GM19397 (cell line): ENCODE measurements at regions not wholly inside any gene's neighbourhood (a gene's known extent, or its start where the extent isn't known, plus 50 kb on each side); places are given as distances from the start of the nearest gene placed in this dataset.

Experiments
- ATAC-seq: cut with Tn5 transposase; IDR thresholded peaks from one replicate; pipeline ENCODE4 v1.9.1; 2021; ENCODE audit warnings: mild to moderate bottlenecking, moderate library complexity; ENCODE audit not compliant: unreplicated experiment

DNA sequence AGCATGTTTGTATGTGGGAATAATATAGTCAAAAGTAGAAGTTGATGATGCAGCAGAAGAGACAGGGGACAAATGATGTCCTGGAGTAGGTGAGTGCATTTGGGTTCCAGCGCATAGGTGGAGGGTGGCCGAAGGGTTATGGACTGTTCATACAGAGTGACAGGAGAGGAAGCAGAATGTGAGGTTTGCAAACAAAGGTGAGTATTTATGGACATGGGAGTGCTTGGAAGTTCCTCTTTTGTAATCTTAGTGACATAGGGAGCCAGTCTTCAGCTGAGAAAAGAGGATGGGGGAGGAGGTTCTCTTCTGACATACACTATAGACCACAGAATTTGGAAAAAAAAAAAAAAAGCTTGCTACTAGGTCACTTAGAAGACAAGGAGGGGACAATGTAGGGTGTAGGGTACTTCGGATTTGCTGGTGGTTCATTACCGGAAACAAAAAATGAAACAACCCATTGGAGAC lies 331.6 kb downstream of the DLEU7 start:
- peak; percentile 51 for ATAC-seq

DNA sequence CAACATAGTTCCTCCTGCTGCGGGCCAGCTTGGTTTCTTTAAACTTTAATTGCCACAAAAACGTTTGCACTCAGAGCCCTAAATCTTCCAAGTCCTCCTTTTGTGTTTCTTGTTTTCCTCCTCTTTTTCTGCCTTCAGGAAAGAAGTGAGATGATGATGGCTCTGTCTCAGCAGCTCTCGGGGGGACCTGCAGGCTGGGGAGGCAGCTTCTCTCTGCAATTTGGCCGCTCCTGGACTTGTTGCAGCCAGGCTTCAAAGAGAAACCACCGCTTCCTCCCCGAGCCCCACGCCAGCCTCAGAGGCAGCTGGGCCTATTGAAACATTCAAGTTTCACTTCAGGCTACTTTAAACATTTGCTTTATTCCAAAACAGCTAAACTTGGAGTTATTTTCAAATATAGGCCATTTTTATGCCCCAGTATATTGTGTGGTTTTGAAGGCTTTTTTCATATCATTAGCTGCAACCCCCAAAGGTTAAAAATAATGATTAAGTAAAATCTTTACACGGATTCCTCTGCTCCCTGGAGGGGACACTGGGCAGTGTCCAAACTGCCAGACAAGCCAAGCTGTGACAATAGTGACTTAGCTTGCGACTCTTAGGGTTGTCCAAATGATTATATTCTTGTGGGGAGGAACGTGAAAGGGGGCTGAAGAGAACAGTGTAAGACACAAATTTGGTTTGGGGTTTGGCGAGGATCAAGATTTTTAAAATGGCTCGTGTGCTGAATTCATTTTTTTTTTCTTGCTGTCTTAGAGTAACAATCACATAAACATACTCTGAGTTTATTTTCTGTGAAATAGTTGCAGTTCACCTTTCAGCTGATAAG lies 330.8 kb downstream of the DLEU7 start:
- peak; percentile 89 for ATAC-seq

DNA sequence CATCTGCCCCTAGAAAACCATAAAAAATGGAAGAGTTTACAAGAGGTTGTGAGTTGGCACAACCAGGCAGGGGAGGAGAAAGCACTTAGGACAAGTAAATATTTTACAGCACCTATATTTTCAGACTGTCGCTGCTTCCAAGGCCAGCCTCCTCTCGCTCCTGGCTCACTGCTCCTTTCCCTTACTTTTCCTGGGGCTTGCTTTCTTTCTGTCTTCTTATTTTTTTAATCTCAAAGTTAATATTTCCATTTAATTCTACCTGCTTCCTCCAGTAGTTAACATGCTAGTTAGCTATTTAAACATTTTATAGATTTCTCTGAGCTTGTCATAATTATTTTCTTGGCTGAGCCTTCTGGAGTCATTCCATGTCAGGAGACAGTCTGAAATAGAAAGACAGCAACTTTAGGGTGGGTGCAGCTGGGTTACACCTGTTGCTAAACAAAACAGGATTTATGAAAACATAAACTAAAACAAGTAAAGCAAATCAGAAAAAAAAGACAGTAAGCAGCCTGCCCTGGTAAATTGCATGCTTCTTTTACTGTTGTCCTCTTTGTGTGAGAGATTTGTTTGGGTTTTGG lies 330.1 kb downstream of the DLEU7 start:
- ATAC-seq, result no peak

- ATAC-seq, result no peak
Observed at GRCh38 chr13:50514249-50514648, 329.2 kb downstream of the DLEU7 start.

GRCh38 chr13:50518131-50518530 lies 325.4 kb downstream of the DLEU7 start:
- no peak for ATAC-seq

GRCh38 chr13:50518781-50519201 lies 324.7 kb downstream of the DLEU7 start:
- no peak for ATAC-seq

- no peak for ATAC-seq
Observed at GRCh38 chr13:50519866-50520265, 323.6 kb downstream of the DLEU7 start.

DNA sequence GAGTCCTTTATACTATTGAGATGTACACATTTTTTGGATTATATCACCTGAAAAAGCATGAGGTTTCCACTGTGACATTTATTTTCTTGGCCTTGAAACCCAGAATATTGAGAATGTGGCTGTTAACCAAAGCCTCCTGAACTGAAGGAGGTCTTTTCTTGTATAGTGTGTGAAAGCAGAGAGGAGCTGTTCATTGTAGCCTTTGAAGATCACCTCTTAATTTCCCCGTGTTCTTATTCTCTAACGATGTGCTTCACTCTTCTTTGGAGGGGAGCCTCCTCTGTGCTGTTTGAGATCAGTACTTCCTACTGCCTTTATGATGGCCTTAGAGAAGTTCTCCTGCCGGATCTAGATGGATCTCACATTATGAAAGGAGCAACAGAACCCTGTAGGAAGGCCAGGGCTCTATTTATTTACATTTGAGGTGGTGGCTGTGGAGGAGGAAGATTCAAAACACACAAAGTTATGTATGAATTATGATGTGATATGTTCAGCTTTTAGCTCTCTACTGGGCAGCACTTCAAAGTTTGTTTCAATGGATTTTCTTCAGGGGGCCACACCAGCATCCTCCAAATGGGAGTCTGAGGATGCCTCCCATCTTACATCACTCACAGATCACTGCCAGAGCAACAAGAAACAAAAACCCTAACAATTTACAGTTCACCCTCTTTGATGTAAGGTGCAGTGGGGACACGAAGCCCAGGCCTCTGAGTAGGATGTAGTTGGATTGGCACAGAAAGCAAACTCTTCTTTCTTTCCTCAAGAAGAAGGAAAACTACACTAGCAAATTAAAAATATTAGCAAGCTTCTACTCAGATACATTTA lies 322.3 kb downstream of the DLEU7 start:
- no peak for ATAC-seq

GRCh38 chr13:50521831-50522149 lies 321.7 kb downstream of the DLEU7 start:
- ATAC-seq, result no peak

DNA sequence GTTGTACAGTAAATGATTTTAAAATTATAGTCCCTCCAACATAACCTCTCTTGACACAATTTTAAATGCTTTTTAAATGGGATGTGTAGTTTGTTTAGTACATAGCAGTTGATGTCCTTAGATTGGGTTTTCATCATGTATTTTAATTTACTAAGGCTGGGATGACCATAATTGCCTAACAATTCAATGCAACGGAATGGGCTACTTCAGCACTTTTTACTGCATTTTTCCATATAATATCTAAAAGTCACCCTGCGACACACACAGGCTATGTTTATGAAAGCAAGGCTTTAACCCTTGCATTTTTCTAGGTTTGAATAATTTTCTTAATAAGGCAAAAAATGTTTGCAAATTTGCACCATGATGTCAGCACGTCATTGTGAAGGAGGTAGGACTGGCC lies 321.0 kb downstream of the DLEU7 start:
- no peak for ATAC-seq

DNA sequence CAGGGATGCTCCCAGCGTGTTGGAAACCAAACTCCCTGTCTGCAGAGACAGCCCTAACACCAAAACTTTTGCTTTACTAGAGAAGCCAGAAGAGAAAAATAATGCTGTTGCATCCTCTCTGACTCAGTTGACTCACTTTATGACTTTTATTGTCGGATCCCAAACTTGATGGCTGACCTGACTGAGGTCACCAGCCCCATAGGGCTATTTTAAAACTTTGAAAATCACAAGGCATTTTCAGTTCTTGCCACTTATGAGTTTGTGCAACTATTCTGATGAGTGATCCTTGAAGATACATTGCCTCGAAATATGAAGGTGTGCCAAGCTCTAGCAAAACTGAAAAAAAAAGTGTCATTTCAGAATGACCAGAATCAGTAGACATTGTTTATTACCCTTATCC lies 320.2 kb downstream of the DLEU7 start:
- ATAC-seq, result no peak

DNA sequence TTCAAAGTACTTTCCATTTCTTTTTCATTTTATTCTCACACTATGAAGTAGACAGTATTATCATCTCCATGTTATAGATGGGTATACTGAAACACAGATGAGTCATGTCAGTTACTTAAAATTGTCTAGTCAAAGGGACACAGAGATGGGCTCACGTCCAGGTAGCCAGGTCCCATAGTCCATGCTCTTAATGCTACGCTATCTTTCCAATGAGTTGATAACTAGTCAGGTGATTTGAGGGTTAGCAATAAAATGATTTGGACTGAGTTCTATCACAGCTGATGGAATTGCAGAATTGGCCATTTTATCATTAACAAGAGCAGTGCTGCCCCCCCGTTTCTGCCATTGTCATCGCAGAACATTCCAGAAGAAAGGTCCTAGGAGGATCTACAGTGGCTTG lies 318.9 kb downstream of the DLEU7 start:
- no peak for ATAC-seq

- no peak for ATAC-seq
Observed at GRCh38 chr13:50526661-50527071, 316.8 kb downstream of the DLEU7 start.

DNA sequence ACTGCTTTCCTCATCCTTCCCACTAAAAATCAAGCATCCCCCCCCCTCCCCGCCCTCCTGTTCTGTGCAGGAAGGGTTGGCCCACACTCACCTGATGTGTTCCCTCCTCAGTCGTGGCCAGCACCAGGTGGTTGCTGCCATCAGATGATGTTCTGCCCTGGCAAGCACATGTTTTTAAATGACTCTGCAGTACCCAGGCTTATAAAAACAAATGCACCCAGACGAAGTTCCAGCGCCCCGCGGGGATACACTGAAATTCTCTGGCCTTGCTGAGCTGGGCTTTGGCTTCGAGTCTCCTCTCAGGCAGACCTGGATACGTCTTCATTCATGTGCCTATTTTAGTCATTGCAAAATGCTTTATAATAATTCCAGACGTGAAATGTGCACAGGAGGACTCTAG lies 316.3 kb downstream of the DLEU7 start:
- no peak for ATAC-seq

DNA sequence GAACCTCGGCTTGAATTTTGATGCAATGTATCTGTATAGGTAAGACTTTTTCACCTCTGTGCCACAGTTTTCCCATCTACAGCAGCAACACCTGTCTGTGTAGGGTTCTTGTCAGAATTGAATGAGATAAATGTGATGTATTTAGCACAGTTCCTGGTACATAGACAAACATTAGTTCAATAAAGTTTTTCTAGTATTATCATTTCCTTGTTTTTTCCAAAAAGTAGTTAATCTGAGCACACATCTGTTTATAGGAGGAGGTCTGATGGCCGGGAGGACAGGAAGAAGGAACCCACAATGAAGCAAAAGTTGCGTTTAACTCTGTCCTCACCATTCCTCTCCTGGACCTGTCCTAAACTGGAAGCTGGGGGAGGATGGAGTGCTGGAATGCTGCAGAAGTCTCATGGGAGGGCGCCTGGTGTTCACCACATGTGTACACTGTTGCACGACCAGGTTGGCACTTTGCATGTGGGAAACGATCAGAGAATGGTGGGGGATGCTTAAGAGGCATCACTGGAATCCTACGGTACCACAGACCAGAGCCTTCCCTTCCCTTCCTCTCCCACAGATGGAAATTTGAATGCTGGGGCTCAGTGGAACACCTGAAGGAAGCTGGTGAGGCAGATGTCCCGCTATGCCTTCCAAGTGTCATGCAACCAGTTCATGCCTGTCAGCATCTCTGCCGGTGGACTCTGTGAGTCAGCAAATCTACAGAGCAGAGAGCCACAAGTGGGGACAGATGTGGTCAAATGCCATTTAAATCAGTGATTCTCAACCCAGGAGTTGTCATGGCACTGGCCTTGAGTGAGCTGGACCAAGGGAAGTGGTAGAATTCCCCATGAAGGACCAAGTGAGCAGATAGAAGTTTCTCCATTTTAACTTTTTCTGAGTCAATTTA lies 315.6 kb downstream of the DLEU7 start:
- ATAC-seq, result no peak

- ATAC-seq, result no peak
Observed at GRCh38 chr13:50529154-50529882, 314.2 kb downstream of the DLEU7 start.

DNA sequence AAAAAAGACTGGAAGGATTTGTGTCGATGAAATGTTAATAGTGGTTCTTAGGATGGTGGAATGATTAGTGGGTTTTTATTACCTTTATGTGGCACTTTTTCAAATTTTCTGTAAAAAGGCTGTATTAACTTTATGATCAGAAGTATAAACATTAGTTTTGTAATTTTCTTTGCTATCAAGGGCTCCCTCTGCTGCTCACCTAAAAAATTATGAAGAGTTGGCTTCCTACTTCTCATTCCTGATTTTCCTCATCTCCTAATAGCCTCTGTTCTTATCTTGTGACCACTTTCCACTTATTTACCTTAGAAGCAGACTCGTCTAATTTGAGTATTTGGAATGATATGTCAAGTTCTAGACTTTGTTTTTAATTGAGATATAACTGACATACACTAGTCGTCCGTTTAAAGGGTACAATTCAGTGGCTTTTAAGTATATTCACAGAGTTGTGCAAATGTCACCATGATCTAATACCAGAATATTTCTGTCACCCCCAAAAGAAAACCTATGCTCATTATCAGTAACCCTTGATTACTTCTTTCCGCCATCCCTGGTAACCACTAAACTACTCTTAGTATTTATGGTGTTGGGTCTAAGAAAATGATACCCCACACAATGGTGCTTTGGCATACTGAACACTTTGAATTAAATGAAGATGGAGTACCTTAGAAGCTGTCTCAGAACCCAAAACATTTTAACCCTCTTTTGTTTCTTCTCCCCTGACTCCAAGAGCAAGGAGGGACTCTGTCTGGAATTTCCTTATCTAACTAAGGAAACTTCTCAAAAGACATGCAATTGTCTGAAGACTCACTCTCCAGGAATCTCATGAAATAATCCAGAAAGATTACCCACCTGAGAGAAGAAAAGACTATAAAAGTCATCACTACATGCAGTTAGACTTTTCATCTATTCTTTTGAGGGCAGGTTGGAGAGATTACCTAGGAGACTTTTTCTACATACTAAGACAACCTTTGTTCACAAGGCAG lies 311.3 kb downstream of the DLEU7 start:
- ATAC-seq, result no peak

- ATAC-seq, result no peak
Observed at GRCh38 chr13:50535050-50535449, 308.4 kb downstream of the DLEU7 start.

DNA sequence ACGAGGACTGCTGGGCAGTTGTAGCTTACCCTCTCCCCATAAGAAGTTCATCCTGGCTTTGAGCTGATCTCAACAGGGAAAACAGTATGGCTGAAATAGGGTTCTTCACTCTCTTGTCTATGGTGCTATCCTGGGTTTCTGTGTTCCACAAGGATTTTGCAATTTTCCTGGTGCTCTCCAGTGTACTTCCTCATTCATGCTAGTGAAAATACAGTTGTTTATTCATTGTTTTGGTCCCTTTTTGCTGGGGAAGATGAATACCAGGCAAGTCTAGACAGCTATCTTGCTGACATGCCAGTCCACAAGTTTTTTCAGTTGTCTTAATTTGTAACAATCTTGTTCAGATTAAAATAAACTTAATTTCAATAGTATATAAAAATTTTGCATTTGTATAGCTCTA lies 306.5 kb downstream of the DLEU7 start:
- ATAC-seq, result no peak
